H1 (cell line): ENCODE measurements at regions not wholly inside any gene's neighbourhood (a gene's known extent, or its start where the extent isn't known, plus 50 kb on each side); places are given as distances from the start of the nearest gene placed in this dataset.

Experiments
- CTCF ChIA-PET: fragments of 300-600 bp; sonication (Branson Sonifier 250); formaldehyde crosslinking; loops from one replicate; lab custom pipeline; 2021; ENCODE audit not compliant: partially characterized antibody; lab: Charles Lee
- POLR2A ChIA-PET: fragments of 300-600 bp; sonication (Branson Sonifier 250); formaldehyde crosslinking; loops from one replicate; lab custom pipeline; 2021; ENCODE audit warnings: inconsistent platforms; ENCODE audit not compliant: partially characterized antibody; lab: Charles Lee
- DNase-seq, 2 experiments: peaks; one replicate each; pipeline versions ENCODE4 v3.0.0 to v3.0.0-alpha.2; 2010 to 2022; ENCODE audit warnings: low spot score in 2 of 2, low read depth in 1 of 2, mixed read lengths in 1 of 2
- FAIRE-seq: peaks from 2 replicates; lab custom pipeline; 2011; peaks lifted over from hg19 to GRCh38; lab: Jason Lieb, UNC
- H2AFZ ChIP-seq: 2 replicates; pipeline ENCODE4 v1.8.1; 2012; ENCODE audit warnings: low read length, inconsistent platforms
- H2AK5ac ChIP-seq: 2 replicates; pipeline ENCODE4 v1.6.1; 2013; ENCODE audit warnings: low read depth, low read length
- H2BK120ac ChIP-seq: replicated peaks from 2 replicates; pipeline ENCODE3; 2013; ENCODE audit warnings: low read depth, low read length, inconsistent platforms
- H2BK12ac ChIP-seq: 2 replicates; pipeline ENCODE4 v1.6.1; 2013; ENCODE audit warnings: low read depth, low read length
- H2BK15ac ChIP-seq: 2 replicates; pipeline ENCODE4 v1.6.1; 2013; ENCODE audit warnings: low read length
- H2BK20ac ChIP-seq: 2 replicates; pipeline ENCODE4 v1.6.1; 2013; ENCODE audit warnings: low read length
- H2BK5ac ChIP-seq: 2 replicates; pipeline ENCODE4 v1.6.1; 2013; ENCODE audit warnings: low read depth, low read length
- H3K14ac ChIP-seq: 2 replicates; pipeline ENCODE4 v1.6.1; 2013; ENCODE audit warnings: inconsistent platforms; ENCODE audit not compliant: insufficient read length
- H3K18ac ChIP-seq: 2 replicates; pipeline ENCODE4 v1.6.1; 2013; ENCODE audit warnings: low read length; ENCODE audit errors: extremely low read depth
- H3K23ac ChIP-seq: 2 replicates; pipeline ENCODE4 v1.6.1; 2013; ENCODE audit warnings: inconsistent platforms; ENCODE audit not compliant: insufficient read length
- H3K23me2 ChIP-seq: 2 replicates; pipeline ENCODE4 v1.6.1; 2013; ENCODE audit warnings: low read depth, low read length
- H3K27ac ChIP-seq: 2 replicates; pipeline ENCODE4 v1.6.1; 2011; ENCODE audit warnings: low read depth, low read length, inconsistent platforms
- H3K27me3 ChIP-seq, 4 experiments: replicated peaks in 1 of 4; 1 replicate in 1 of 4; 2 replicates in 3 of 4; pipeline versions ENCODE4 v1.6.1 to v1.8.1; 2011 to 2013; ENCODE audit warnings: low read length in 3 of 4, mild to moderate bottlenecking in 3 of 4, inconsistent platforms in 2 of 4, mixed read lengths in 2 of 4, moderate library complexity in 1 of 4; ENCODE audit not compliant: control insufficient read depth in 3 of 4, insufficient read depth in 3 of 4; ENCODE audit errors: extremely low read depth in 1 of 4
- H3K36me3 ChIP-seq, 4 experiments: 2 replicates each; pipeline versions ENCODE4 v1.6.1 to v1.8.1; 2011 to 2013; ENCODE audit warnings: mild to moderate bottlenecking in 4 of 4, low read length in 3 of 4, moderate library complexity in 2 of 4, control low read depth in 1 of 4, inconsistent platforms in 1 of 4; ENCODE audit not compliant: insufficient read depth in 4 of 4, control insufficient read depth in 2 of 4
- H3K4ac ChIP-seq: replicated peaks from 2 replicates; pipeline ENCODE3; 2013; ENCODE audit warnings: low read length, low read depth, mixed read lengths, inconsistent platforms; ENCODE audit not compliant: insufficient read length
- H3K4me1 ChIP-seq, 4 experiments: replicated peaks in 1 of 4; 1 replicate in 1 of 4; 2 replicates in 3 of 4; pipeline versions ENCODE4 v1.6.1 to v1.8.1; 2011 to 2013; ENCODE audit warnings: low read length in 3 of 4, inconsistent platforms in 2 of 4, mixed read lengths in 1 of 4; ENCODE audit not compliant: insufficient read depth in 4 of 4, control insufficient read depth in 3 of 4
- H3K4me2 ChIP-seq, 2 experiments: 2 replicates each; pipeline versions ENCODE4 v1.6.1 to v1.8.1; 2011 to 2013; ENCODE audit warnings: low read depth in 2 of 2, low read length in 2 of 2, control low read depth in 1 of 2, inconsistent platforms in 1 of 2, mild to moderate bottlenecking in 1 of 2; ENCODE audit not compliant: insufficient read depth in 1 of 2
- H3K4me3 ChIP-seq, 4 experiments: fragments of 200-600, 300-600 bp in 1 of 4; sonication (generic), shearing (Covaris generic), sonication (Bioruptor Twin) in 1 of 4; 2 replicates each; pipeline versions ENCODE4 v1.5.1 to v1.8.1; 2011 to 2016; ENCODE audit warnings: low read length in 4 of 4, low read depth in 3 of 4, control low read depth in 2 of 4, inconsistent platforms in 2 of 4, mild to moderate bottlenecking in 2 of 4, mixed read lengths in 1 of 4, moderate library complexity in 1 of 4; ENCODE audit not compliant: insufficient read depth in 2 of 4; ENCODE audit errors: extremely low read depth in 1 of 4
- H3K56ac ChIP-seq: replicated peaks from 2 replicates; pipeline ENCODE3; 2013; ENCODE audit warnings: low read depth, mild to moderate bottlenecking, mixed read lengths, low read length, inconsistent platforms; ENCODE audit not compliant: insufficient read length
- H3K79me1 ChIP-seq: 2 replicates; pipeline ENCODE4 v1.6.1; 2013; ENCODE audit warnings: low read depth, low read length, control low read depth
- H3K79me2 ChIP-seq, 2 experiments: 2 replicates each; pipeline versions ENCODE4 v1.6.1 to v1.8.1; 2012 to 2013; ENCODE audit warnings: low read length in 2 of 2, mild to moderate bottlenecking in 2 of 2, inconsistent platforms in 1 of 2; ENCODE audit not compliant: insufficient read depth in 2 of 2, control insufficient read depth in 1 of 2
- H3K9ac ChIP-seq, 4 experiments: replicated peaks in 1 of 4; 1 replicate in 1 of 4; 2 replicates in 3 of 4; pipeline versions ENCODE4 v1.6.1 to v1.8.1; 2011 to 2013; ENCODE audit warnings: low read depth in 3 of 4, low read length in 3 of 4, control low read depth in 2 of 4, mild to moderate bottlenecking in 2 of 4, moderate library complexity in 2 of 4, inconsistent platforms in 1 of 4; ENCODE audit errors: extremely low read depth in 1 of 4
- H3K9me3 ChIP-seq, 2 experiments: 2 replicates each; pipeline versions ENCODE4 v1.6.1 to v1.8.1; 2012 to 2013; ENCODE audit warnings: mild to moderate bottlenecking in 2 of 2, moderate library complexity in 2 of 2, control low read depth in 1 of 2, inconsistent platforms in 1 of 2, low read depth in 1 of 2, low read length in 1 of 2, mixed read lengths in 1 of 2; ENCODE audit not compliant: insufficient read depth in 2 of 2
- H4K20me1 ChIP-seq, 2 experiments: replicated peaks in 1 of 2; 2 replicates each; pipeline versions ENCODE3 to v1.8.1; 2011 to 2013; ENCODE audit warnings: inconsistent platforms in 2 of 2, low read length in 2 of 2, mild to moderate bottlenecking in 1 of 2; ENCODE audit not compliant: insufficient read depth in 2 of 2, control insufficient read depth in 1 of 2
- H4K5ac ChIP-seq: 2 replicates; pipeline ENCODE4 v1.6.1; 2013; ENCODE audit warnings: low read length, low read depth, mixed read lengths, inconsistent platforms; ENCODE audit not compliant: insufficient read length
- H4K8ac ChIP-seq: 2 replicates; pipeline ENCODE4 v1.8.0; 2013; ENCODE audit warnings: mild to moderate bottlenecking, moderate library complexity, low read length, inconsistent platforms; ENCODE audit not compliant: insufficient read depth; ENCODE audit errors: extremely low read depth
- H4K91ac ChIP-seq: replicated peaks from 2 replicates; pipeline ENCODE3; 2013; ENCODE audit warnings: low read length, mixed read lengths, inconsistent platforms; ENCODE audit not compliant: insufficient read length
- BCL11A ChIP-seq, 2 experiments: IDR thresholded peaks; one replicate each; pipeline ENCODE4 v1.6.1; 2011; ENCODE audit warnings: low read depth in 2 of 2, low read length in 2 of 2, mild to moderate bottlenecking in 2 of 2
- TBP ChIP-seq: IDR thresholded peaks from 2 replicates; pipeline ENCODE4 v1.6.1; 2011; ENCODE audit warnings: low read depth, low read length, improper control_type of control experiment
- WGBS, 2 experiments: shearing (Covaris generic) in 1 of 2; methylation state at CpG; one replicate each; pipeline versions ENCODE4 v1.1.6 to v1.1.7; 2013 to 2015; ENCODE audit warnings: low lambda C conversion rate in 2 of 2, mixed read lengths in 2 of 2, inconsistent platforms in 1 of 2, low coverage in 1 of 2, missing lambda C conversion rate in 1 of 2; ENCODE audit not compliant: insufficient replicate concordance in 2 of 2, insufficient coverage in 1 of 2, insufficient read length in 1 of 2; ENCODE audit errors: extremely low coverage in 1 of 2, missing lambda C conversion rate in 1 of 2; 5-methylcytosine and 5-hydroxymethylcytosine counted together

DNA sequence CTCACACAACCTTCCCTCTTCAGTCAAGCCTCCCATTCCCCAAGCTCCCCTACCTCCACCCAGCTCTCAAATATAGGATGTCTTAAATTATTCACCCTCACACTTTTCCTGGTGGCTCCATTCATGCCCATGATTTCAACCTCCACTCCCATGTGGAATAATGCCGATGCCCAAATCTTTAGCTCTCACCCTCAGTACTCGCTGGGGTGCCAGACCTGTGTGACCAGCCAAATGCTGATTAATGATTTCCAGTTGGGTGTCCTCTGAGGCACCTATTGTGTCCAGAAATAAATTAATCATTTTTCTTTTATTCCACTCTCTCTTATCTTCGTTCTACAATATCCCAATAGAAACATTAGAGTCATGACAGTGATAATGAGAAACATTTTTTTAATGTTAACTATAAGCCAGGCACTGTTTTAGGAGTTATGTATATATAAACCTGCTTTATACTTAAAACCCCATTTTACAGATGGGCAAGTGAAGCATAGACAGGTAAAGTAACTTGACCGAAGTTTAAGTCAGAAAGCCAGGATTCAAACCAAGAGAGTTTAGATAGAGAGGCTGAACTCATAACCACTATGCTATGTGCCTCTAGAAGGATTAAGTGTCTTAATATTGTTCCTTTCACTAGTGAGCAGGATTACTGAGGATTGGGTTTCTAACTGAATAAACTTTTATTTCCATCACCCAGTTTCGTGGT lies 209.7 kb downstream of the DUSP10 start:
- 98% methylated on average over 5 of the region's 5 CpGs; no CpG with 5 or more reads in 1 of the 2 experiments for WGBS, 2 experiments
- Histone ChIP-seq H3K9me3 (no peaks in the 10 kb centered on the region), H3K79me2 (no peaks in the 10 kb centered on the region), H3K4ac (no peak overlapping the region), H3K9ac (no peak overlapping the region), H2BK12ac (no peak overlapping the region)
- TF ChIP-seq BCL11A (IDR thresholded peaks at IDR 0.05; ENCODE audit: low read depth in 2 of 2, low read length in 2 of 2) (no peak), TBP (0 out of 2 replicates have a peak, but pooled peaks have one; percentile 26)
- TF ChIP-seq, all 59 proteins: peak for 1
- Histone ChIP-seq H3K23me2 (no peaks in the 10 kb centered on the region), H2BK120ac (no peak overlapping the region), H3K27me3 (no peaks in the 10 kb centered on the region), H4K8ac (no peak overlapping the region), H3K36me3 (no peaks in the 10 kb centered on the region), H4K20me1 (no peaks in the 10 kb centered on the region), H3K4me1 (no peaks in the 10 kb centered on the region), H3K4me3 (no peak overlapping the region), H2BK20ac (no peak overlapping the region), H2AK5ac (no peak overlapping the region), H4K5ac (no peak overlapping the region), H3K56ac (no peak overlapping the region), H4K91ac (no peak overlapping the region), H3K4me2 (no peak overlapping the region), H3K23ac (no peak overlapping the region), H2BK5ac (no peak overlapping the region), H3K79me1 (no peaks in the 10 kb centered on the region), H2AFZ (no peak overlapping the region), H3K18ac (no peak overlapping the region), H3K27ac (no peak overlapping the region), H2BK15ac (no peak overlapping the region), H3K14ac (no peak overlapping the region)
- ChIA-PET CTCF (interaction anchor here (1.1 kb wide), 1 partner anchor 55 kb away, joined by 3 read pairs; no protein-coding TSS in a partner anchor), POLR2A (no interaction called here)
- FAIRE-seq, result no peak
- DNase-seq, result no peak
